ENCODE measurements at regions not wholly inside any gene's neighbourhood (a gene's known extent, or its start where the extent isn't known, plus 50 kb on each side); places are given as distances from the start of the nearest gene placed in this dataset.

DNA sequence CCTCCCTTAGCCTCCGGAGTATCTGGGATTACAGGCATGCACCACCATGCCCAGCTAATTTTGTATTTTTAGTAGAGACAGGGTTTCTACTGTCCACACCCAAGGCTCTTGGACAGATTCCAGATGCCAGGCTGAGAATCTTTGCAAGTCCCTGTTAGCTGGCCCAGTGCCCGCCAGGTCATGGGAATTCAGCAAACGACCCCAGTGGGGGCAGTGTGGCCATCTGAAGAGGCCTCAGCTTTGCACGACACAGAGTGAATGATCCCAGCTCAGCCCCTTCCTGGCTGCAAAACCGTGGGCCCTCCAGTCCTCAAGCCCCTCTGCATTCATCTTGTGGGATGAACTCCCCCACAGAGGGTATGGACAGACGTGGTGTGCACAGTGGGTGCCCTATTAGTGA, 179.5 kb upstream of the ID2 start:
- H3K4me3 ChIP-seq, result no peak overlapping the region
- no peak overlapping the region for H3K4me2 ChIP-seq (ENCODE audit: insufficient read depth, low read length)
- no peak overlapping the region for H2AFZ ChIP-seq (ENCODE audit: low read depth, low read length)
- H3K9me3 ChIP-seq (replicated peaks; ENCODE audit: control insufficient read depth, insufficient read depth, low read depth, low read length), result no peaks in the 10 kb centered on the region
- ChIA-PET POLR2A (interaction anchor here (0.6 kb wide), 1 partner anchor 31 kb away, joined by 4 read pairs; no protein-coding TSS in a partner anchor), CTCF (ENCODE audit: low intra/inter-chr PET ratio) (no interaction called here)
- BruUV-seq (replicated peaks), result no TSS peak
- H3K9ac ChIP-seq (ENCODE audit: insufficient read depth in 1 of 2, low read depth in 2 of 2, low read length in 2 of 2), result no peak overlapping the region; a peak in 1 of 4 replicates
- 2% methylated on average over 6 of the region's 6 CpGs for WGBS (ENCODE audit: insufficient coverage, low coverage, missing lambda C conversion rate)
- peaks cover 33 to 87% of the 10 kb centered on the region in 2 experiments for H3K27me3 ChIP-seq (ENCODE audit: control insufficient read depth in 2 of 2, insufficient read depth in 2 of 2, low read length in 2 of 2)
- no peak for ATAC-seq
- FAIRE-seq, result no peak
- TF ChIP-seq ZNF174 (CRISPR knock-in tag; IDR thresholded peaks at IDR 0.05), result no peak
- no peak for TF ChIP-seq ZKSCAN3 (CRISPR knock-in tag; IDR thresholded peaks at IDR 0.05)
- TF ChIP-seq TEAD4 (IDR thresholded peaks at IDR 0.05; ENCODE audit: low read length), result no peak
- no peak for TF ChIP-seq TEAD4 (CRISPR knock-in tag; IDR thresholded peaks at IDR 0.05; ENCODE audit: borderline replicate concordance)
- TF ChIP-seq RUNX1 (IDR thresholded peaks at IDR 0.05; ENCODE audit: low read depth), result no peak
- no peak for TF ChIP-seq ZFP30 (CRISPR knock-in tag; IDR thresholded peaks at IDR 0.05; ENCODE audit: borderline replicate concordance)
- TF ChIP-seq U2AF2 (optimal IDR thresholded peaks at IDR 0.05; ENCODE audit: low read depth, low read length), result no peak
- no peak for TF ChIP-seq ZNF766 (CRISPR knock-in tag; conservative IDR thresholded peaks at IDR 0.05)
- no peak for TF ChIP-seq ATF7 (IDR thresholded peaks at IDR 0.05)
- no peak for TF ChIP-seq ZNF12 (CRISPR knock-in tag; IDR thresholded peaks at IDR 0.05)
- TF ChIP-seq, protein P1, sequence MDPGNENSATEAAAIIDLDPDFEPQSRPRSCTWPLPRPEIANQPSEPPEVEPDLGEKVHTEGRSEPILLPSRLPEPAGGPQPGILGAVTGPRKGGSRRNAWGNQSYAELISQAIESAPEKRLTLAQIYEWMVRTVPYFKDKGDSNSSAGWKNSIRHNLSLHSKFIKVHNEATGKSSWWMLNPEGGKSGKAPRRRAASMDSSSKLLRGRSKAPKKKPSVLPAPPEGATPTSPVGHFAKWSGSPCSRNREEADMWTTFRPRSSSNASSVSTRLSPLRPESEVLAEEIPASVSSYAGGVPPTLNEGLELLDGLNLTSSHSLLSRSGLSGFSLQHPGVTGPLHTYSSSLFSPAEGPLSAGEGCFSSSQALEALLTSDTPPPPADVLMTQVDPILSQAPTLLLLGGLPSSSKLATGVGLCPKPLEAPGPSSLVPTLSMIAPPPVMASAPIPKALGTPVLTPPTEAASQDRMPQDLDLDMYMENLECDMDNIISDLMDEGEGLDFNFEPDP (CRISPR knock-in tag; IDR thresholded peaks at IDR 0.05), result no peak
- TF ChIP-seq ZBTB7A (IDR thresholded peaks at IDR 0.05; ENCODE audit: borderline replicate concordance, control insufficient read depth, low read depth, low read length), result no peak
- no peak for TF ChIP-seq GTF2E2 (tag; IDR thresholded peaks at IDR 0.05)
- no peak for TF ChIP-seq SREBF2 (CRISPR knock-in tag; IDR thresholded peaks at IDR 0.05)
- TF ChIP-seq, protein P2, sequence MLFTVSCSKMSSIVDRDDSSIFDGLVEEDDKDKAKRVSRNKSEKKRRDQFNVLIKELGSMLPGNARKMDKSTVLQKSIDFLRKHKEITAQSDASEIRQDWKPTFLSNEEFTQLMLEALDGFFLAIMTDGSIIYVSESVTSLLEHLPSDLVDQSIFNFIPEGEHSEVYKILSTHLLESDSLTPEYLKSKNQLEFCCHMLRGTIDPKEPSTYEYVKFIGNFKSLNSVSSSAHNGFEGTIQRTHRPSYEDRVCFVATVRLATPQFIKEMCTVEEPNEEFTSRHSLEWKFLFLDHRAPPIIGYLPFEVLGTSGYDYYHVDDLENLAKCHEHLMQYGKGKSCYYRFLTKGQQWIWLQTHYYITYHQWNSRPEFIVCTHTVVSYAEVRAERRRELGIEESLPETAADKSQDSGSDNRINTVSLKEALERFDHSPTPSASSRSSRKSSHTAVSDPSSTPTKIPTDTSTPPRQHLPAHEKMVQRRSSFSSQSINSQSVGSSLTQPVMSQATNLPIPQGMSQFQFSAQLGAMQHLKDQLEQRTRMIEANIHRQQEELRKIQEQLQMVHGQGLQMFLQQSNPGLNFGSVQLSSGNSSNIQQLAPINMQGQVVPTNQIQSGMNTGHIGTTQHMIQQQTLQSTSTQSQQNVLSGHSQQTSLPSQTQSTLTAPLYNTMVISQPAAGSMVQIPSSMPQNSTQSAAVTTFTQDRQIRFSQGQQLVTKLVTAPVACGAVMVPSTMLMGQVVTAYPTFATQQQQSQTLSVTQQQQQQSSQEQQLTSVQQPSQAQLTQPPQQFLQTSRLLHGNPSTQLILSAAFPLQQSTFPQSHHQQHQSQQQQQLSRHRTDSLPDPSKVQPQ (CRISPR knock-in tag; IDR thresholded peaks at IDR 0.05; ENCODE audit: borderline replicate concordance), result no peak
- no peaks in the 10 kb centered on the region for H3K9me1 ChIP-seq (ENCODE audit: control insufficient read depth, insufficient read depth, low read length)
- H4K20me1 ChIP-seq (replicated peaks; ENCODE audit: control insufficient read depth, insufficient read depth, low read length), result peaks cover 4% of the 10 kb centered on the region; the same call in 1 of the 2 replicates
- intact Hi-C loops (cut with micrococcal nuclease), result no loop called here
- no peaks in the 10 kb centered on the region for H3K79me2 ChIP-seq (ENCODE audit: control insufficient read depth, insufficient read depth, low read length)
- in situ Hi-C loops (cut with MboI), result no loop called here
- no peaks in the 10 kb centered on the region for H3K36me3 ChIP-seq (ENCODE audit: control insufficient read depth, insufficient read depth, low read length)
- DNase-seq (ENCODE audit: extremely low read depth in 1 of 4, low spot score in 3 of 4), result no peak
- no peaks in the 10 kb centered on the region for H3K4me1 ChIP-seq (replicated peaks in 1 of 2; ENCODE audit: control insufficient read depth in 2 of 2, insufficient read depth in 2 of 2, low read length in 2 of 2)
- H3K27ac ChIP-seq (ENCODE audit: extremely low read depth, low read depth, low read length), result no peak overlapping the region

Measured in K562 (cell line).